NB4 (cell line): ENCODE measurements at regions not wholly inside any gene's neighbourhood (a gene's known extent, or its start where the extent isn't known, plus 50 kb on each side); places are given as distances from the start of the nearest gene placed in this dataset.

ENCODE experiments used
- DNase-seq: peaks from one replicate; pipeline ENCODE4 v3.0.0; 2010; ENCODE audit warnings: low read depth
- H3K4me3 ChIP-seq: one replicate; pipeline ENCODE4 v1.5.1; 2011; ENCODE audit warnings: mild to moderate bottlenecking, low read depth, low read length, moderate library complexity
- CTCF ChIP-seq: IDR thresholded peaks from one replicate; pipeline ENCODE4 v1.5.1; 2012; ENCODE audit warnings: low read depth, low read length
- MAX ChIP-seq: IDR thresholded peaks from 2 replicates; pipeline ENCODE4 v1.6.1; 2011; ENCODE audit warnings: low read depth, low read length
- MYC ChIP-seq: IDR thresholded peaks from 2 replicates; pipeline ENCODE4 v1.6.1; 2011; ENCODE audit warnings: low read depth, low read length
- POLR2A ChIP-seq: IDR thresholded peaks from 2 replicates; pipeline ENCODE4 v1.6.1; 2011; ENCODE audit warnings: mild to moderate bottlenecking; ENCODE audit not compliant: insufficient read length; ENCODE audit errors: extremely low read depth

GRCh38 chr10:20473023-20473760, 423.9 kb downstream of the NEBL start:
- no peak for TF ChIP-seq CTCF
- no peak for TF ChIP-seq MYC
- H3K4me3 ChIP-seq: no peak overlapping the region
- no peak for DNase-seq

GRCh38 chr10:20466731-20467130, 430.4 kb downstream of the NEBL start:
- H3K4me3 ChIP-seq: no peak overlapping the region
- DNase-seq: no peak
- TF ChIP-seq MYC (no peak), CTCF (no peak), POLR2A (no peak), MAX (no peak)

- H3K4me3 ChIP-seq: no peak overlapping the region
- DNase-seq: no peak
- TF ChIP-seq MYC (no peak), POLR2A (no peak), MAX (no peak), CTCF (no peak)
Observed at GRCh38 chr10:20457649-20458048, 439.5 kb downstream of the NEBL start.

- no peak overlapping the region for H3K4me3 ChIP-seq
- DNase-seq: no peak
- TF ChIP-seq MYC (no peak), CTCF (no peak), POLR2A (no peak), MAX (no peak)
Observed at GRCh38 chr10:20455774-20456173, 441.3 kb downstream of the NEBL start.

GRCh38 chr10:20454331-20454730, 442.8 kb downstream of the NEBL start:
- H3K4me3 ChIP-seq: no peak overlapping the region
- DNase-seq: no peak
- TF ChIP-seq MAX: no peak

- no peak for TF ChIP-seq MAX
- no peak for TF ChIP-seq MYC
- TF ChIP-seq POLR2A: no peak
- TF ChIP-seq CTCF: no peak
- no peak overlapping the region for H3K4me3 ChIP-seq
- no peak for DNase-seq
Observed at GRCh38 chr10:20446561-20447193, 450.4 kb downstream of the NEBL start.
